Erythroblast (primary cell): ENCODE measurements at regions not wholly inside any gene's neighbourhood (a gene's known extent, or its start where the extent isn't known, plus 50 kb on each side); places are given as distances from the start of the nearest gene placed in this dataset.

Experiments used
- GATA1 ChIP-seq: IDR thresholded peaks from 2 replicates; pipeline ENCODE4 v1.6.1; 2011; ENCODE audit warnings: low read depth, mild to moderate bottlenecking, control low read depth, low read length, moderate library complexity
- POLR2A ChIP-seq: IDR thresholded peaks from 2 replicates; pipeline ENCODE4 v1.6.1; 2011; ENCODE audit warnings: mild to moderate bottlenecking, low read length

GRCh38 chr3:6523043-6523442 is 337.9 kb upstream of the GRM7 start:
- TF ChIP-seq POLR2A (no peak), GATA1 (no peak)
